Muscle of leg (tissue), 3 donors: ENCODE measurements at regions not wholly inside any gene's neighbourhood (a gene's known extent, or its start where the extent isn't known, plus 50 kb on each side); places are given as distances from the start of the nearest gene placed in this dataset.
A peak's percentile ranks its signal among the peaks of the same experiment; 100 is the strongest.
"Not testable (repeated sequence)": the region's sequence is repeated elsewhere in the genome, so short reads cannot be mapped to it uniquely, and the experiment has no call there.

Experiments used
- DNase-seq: peaks from one replicate; pipeline ENCODE4 v3.0.0; 2013
- H3K27ac ChIP-seq: one replicate; pipeline ENCODE4 v1.5.1; 2013; ENCODE audit warnings: mild to moderate bottlenecking, low read length, control low read depth
- H3K27me3 ChIP-seq: one replicate; pipeline ENCODE4 v1.6.1; 2013; ENCODE audit warnings: low read length; ENCODE audit not compliant: control insufficient read depth, insufficient read depth
- H3K36me3 ChIP-seq: one replicate; pipeline ENCODE4 v1.6.1; 2013; ENCODE audit warnings: low read length; ENCODE audit not compliant: control insufficient read depth, insufficient read depth
- H3K4me1 ChIP-seq: one replicate; pipeline ENCODE4 v1.6.1; 2013; ENCODE audit warnings: low read length; ENCODE audit not compliant: control insufficient read depth, insufficient read depth
- H3K4me3 ChIP-seq: one replicate; pipeline ENCODE4 v1.5.1; 2013; ENCODE audit warnings: low read length, control low read depth
- H3K9me3 ChIP-seq: replicated peaks from 2 replicates; pipeline ENCODE4 v1.6.1; 2013; ENCODE audit warnings: low read depth, low read length; ENCODE audit not compliant: control insufficient read depth
- WGBS: methylation state at CpG from one replicate; pipeline ENCODE4 v1.1.5; 2013; ENCODE audit warnings: missing lambda C conversion rate; ENCODE audit not compliant: insufficient coverage; 5-methylcytosine and 5-hydroxymethylcytosine counted together

- not testable (repeated sequence) for H3K4me3 ChIP-seq, H3K27me3 ChIP-seq, H3K36me3 ChIP-seq, H3K4me1 ChIP-seq, H3K9me3 ChIP-seq, H3K27ac ChIP-seq
- WGBS, result under 1% methylated on average over 33 of the region's 41 CpGs
- peak; percentile 41 for DNase-seq
These were observed 274.2 kb downstream of the CCDC74A start for GRCh38 chr2:131801745-131802350.

GRCh38 chr2:131802351-131802836 lies 274.7 kb downstream of the CCDC74A start:
- H3K9me3 ChIP-seq, H3K27ac ChIP-seq, H3K27me3 ChIP-seq, H3K4me1 ChIP-seq, H3K4me3 ChIP-seq, H3K36me3 ChIP-seq: not testable (repeated sequence)
- 9% methylated on average over 23 of the region's 34 CpGs for WGBS
- DNase-seq, result peak; percentile 4

- WGBS, result 66% methylated on average over 4 of the region's 5 CpGs
- not testable (repeated sequence) for H3K4me1 ChIP-seq, DNase-seq, H3K27me3 ChIP-seq, H3K27ac ChIP-seq, H3K9me3 ChIP-seq, H3K36me3 ChIP-seq, H3K4me3 ChIP-seq
These were observed 275.5 kb downstream of the CCDC74A start for GRCh38 chr2:131803237-131803636.

- WGBS, result 70% methylated on average over 1 of the region's 2 CpGs
- not testable (repeated sequence) for H3K27ac ChIP-seq, DNase-seq, H3K9me3 ChIP-seq, H3K4me3 ChIP-seq, H3K27me3 ChIP-seq, H3K4me1 ChIP-seq, H3K36me3 ChIP-seq
These were observed 284.9 kb downstream of the CCDC74A start for GRCh38 chr2:131812605-131813004.

GRCh38 chr2:131813378-131813777 lies 285.7 kb downstream of the CCDC74A start:
- 97% methylated on average over 20 of the region's 21 CpGs for WGBS
- H3K27ac ChIP-seq, result not testable (repeated sequence)

GRCh38 chr2:131818267-131818973 lies 290.7 kb downstream of the CCDC74A start:
- not testable (repeated sequence) for H3K4me1 ChIP-seq, H3K36me3 ChIP-seq, H3K4me3 ChIP-seq, DNase-seq, H3K27ac ChIP-seq, H3K27me3 ChIP-seq, H3K9me3 ChIP-seq
- WGBS, result 55% methylated on average over 2 of the region's 4 CpGs

More at GRCh38 chr2:131813378-131813777, 285.7 kb downstream of the CCDC74A start:
- H3K4me1 ChIP-seq, H3K4me3 ChIP-seq, DNase-seq, H3K36me3 ChIP-seq, H3K27me3 ChIP-seq, H3K9me3 ChIP-seq: not testable (repeated sequence)

GRCh38 chr2:131822237-131822721 lies 294.6 kb downstream of the CCDC74A start:
- H3K9me3 ChIP-seq, H3K36me3 ChIP-seq, H3K4me1 ChIP-seq, DNase-seq, H3K4me3 ChIP-seq, H3K27ac ChIP-seq, H3K27me3 ChIP-seq: not testable (repeated sequence)
- 73% methylated on average over 3 of the region's 3 CpGs for WGBS

- H3K36me3 ChIP-seq, H3K9me3 ChIP-seq, DNase-seq, H3K4me1 ChIP-seq, H3K4me3 ChIP-seq, H3K27me3 ChIP-seq, H3K27ac ChIP-seq: not testable (repeated sequence)
- WGBS, result 100% methylated on average over 1 of the region's 2 CpGs
These were observed 295.4 kb downstream of the CCDC74A start for GRCh38 chr2:131823058-131823457.

- H3K27ac ChIP-seq, DNase-seq, H3K27me3 ChIP-seq, H3K4me3 ChIP-seq, H3K9me3 ChIP-seq, H3K36me3 ChIP-seq, H3K4me1 ChIP-seq: not testable (repeated sequence)
- no CpG with 5 or more reads among the region's 2 CpGs for WGBS
These were observed 297.3 kb downstream of the CCDC74A start for GRCh38 chr2:131824986-131825385.

- Histone ChIP-seq H3K27me3 (no peaks in the 10 kb centered on the region), H3K27ac (no peak overlapping the region), H3K36me3 (no peaks in the 10 kb centered on the region), H3K4me1 (no peaks in the 10 kb centered on the region), H3K9me3 (no peaks in the 10 kb centered on the region), H3K4me3 (no peak overlapping the region)
- no peak for DNase-seq
- WGBS, result 96% methylated on average over 50 of the region's 56 CpGs
These were observed 299.9 kb downstream of the CCDC74A start for GRCh38 chr2:131827481-131828163.
